AG09319 (cell line): ENCODE measurements at regions not wholly inside any gene's neighbourhood (a gene's known extent, or its start where the extent isn't known, plus 50 kb on each side); places are given as distances from the start of the nearest gene placed in this dataset.
"Not testable (repeated sequence)": the region's sequence is repeated elsewhere in the genome, so short reads cannot be mapped to it uniquely, and the experiment has no call there.

Experiments
- DNase-seq: peaks from one replicate; pipeline ENCODE4 v3.0.0-alpha.2; 2010; ENCODE audit warnings: low read depth; ENCODE audit errors: extremely low read depth
- TF ChIP-seq, protein P1 (sequence below): IDR thresholded peaks from 2 replicates; pipeline ENCODE4 v1.5.1; 2011; ENCODE audit warnings: low read depth, mild to moderate bottlenecking, inconsistent platforms, low read length, moderate library complexity

DNA sequence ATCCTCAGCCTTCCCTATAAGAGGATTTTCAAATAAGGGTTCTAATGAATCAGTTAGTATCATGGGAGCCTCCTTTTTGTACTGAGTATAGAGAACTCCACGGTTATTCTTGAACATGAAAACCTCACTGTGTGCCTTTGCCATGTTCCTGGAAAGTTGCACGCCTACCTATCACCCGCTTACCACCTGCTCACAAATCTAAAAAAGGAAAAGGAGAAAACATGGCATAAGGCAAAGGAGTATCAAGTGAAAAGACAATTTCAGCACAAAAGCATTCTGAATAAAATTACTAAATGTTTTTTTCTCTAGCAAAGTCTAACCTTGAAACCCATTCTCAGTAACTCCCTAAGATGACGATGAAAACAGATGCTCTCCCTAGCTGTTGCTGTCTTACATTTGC is 511.8 kb upstream of the API5 start:
- no peak for DNase-seq
- TF ChIP-seq, protein P1, sequence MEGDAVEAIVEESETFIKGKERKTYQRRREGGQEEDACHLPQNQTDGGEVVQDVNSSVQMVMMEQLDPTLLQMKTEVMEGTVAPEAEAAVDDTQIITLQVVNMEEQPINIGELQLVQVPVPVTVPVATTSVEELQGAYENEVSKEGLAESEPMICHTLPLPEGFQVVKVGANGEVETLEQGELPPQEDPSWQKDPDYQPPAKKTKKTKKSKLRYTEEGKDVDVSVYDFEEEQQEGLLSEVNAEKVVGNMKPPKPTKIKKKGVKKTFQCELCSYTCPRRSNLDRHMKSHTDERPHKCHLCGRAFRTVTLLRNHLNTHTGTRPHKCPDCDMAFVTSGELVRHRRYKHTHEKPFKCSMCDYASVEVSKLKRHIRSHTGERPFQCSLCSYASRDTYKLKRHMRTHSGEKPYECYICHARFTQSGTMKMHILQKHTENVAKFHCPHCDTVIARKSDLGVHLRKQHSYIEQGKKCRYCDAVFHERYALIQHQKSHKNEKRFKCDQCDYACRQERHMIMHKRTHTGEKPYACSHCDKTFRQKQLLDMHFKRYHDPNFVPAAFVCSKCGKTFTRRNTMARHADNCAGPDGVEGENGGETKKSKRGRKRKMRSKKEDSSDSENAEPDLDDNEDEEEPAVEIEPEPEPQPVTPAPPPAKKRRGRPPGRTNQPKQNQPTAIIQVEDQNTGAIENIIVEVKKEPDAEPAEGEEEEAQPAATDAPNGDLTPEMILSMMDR: no peak

DNA sequence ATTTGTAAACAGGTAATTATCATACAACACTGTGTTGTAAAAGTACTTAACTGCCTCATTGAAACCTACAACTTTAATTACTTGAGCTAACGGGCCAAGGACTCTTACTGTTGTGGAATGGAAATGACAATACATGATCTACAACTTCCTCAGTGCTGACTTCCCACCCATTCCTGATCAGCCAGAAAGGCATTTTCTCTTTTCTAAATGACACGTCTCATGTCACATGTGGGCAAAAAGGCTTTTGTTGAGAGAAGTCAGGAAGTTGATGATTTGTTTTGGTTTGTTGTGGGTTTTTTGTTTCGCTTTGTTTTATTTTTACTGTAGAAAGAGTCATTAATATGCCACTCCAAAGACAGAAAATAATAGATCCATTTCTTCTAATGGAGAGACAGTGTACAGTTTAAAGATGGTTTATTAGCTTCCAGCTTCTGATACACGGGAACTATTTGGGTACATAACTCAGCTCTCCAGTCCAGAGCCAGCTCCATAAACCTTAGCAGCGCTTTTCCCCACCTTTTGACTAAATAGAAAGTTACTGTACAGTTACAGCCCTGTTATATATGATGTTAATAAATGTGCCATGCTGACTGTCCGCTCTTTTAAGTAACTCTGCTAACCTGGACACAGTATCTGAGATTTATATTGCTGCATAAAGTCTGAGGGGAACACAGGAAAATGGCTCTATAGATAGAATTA is 509.4 kb upstream of the API5 start:
- DNase-seq: no peak
- TF ChIP-seq, protein P1: no peak

DNA sequence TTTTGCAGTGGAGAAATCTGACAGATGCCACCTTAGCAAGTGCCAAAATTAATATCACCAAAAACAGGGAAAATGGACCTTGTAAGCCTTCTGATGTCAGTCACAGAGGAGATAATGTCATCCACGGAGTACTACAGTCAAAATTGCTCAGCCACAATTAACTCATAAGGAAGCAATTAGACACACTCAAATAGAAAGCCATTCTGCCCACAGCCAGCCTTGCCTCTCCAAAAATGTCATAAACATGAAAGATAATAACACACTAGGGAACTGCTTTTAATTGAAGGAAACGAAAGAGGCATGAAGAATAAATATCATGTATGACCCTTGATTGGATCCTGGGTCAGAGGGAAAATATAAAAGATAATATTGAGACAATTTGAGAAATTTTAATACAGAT is 505.6 kb upstream of the API5 start:
- no peak for DNase-seq
- TF ChIP-seq, protein P1: no peak

DNA sequence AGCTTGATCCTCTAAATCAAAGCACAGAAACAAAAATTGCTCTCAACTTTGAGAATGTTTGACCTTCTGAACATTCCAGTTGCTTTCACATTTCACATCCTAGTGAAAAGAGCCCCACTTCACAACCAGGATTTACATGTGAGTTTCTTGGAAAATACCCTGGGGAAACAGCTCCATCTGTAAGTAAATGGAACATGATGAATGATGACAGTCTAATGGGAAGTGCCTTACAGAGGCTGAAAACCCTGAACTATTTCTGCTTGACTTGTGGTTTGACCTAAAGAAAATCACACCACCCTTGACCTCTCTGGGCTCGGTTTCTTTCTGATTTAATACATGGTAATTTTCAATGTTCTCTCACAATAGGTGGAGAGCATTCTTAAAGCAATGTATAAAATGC is 499.4 kb upstream of the API5 start:
- TF ChIP-seq, protein P1: no peak
- DNase-seq: no peak

DNA sequence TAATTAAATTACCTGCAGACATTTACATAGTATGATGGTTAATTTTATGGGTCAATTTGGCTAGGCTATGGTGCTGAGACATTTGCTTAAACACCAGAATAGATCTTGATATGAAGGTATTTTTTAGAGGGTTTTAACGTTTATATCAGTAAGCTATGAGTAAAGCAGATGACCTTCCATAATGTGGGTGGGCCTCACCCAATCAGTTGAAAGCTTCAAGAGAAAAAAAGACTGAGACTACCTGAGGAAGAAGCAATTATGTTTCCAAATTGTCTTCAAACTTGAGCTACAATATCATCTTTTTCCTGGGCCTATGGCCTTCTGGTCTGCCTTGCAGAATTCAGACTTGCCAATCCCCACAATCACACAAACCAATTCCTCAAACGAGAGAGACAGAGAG is 498.8 kb upstream of the API5 start:
- no peak for DNase-seq
- TF ChIP-seq, protein P1: no peak

DNA sequence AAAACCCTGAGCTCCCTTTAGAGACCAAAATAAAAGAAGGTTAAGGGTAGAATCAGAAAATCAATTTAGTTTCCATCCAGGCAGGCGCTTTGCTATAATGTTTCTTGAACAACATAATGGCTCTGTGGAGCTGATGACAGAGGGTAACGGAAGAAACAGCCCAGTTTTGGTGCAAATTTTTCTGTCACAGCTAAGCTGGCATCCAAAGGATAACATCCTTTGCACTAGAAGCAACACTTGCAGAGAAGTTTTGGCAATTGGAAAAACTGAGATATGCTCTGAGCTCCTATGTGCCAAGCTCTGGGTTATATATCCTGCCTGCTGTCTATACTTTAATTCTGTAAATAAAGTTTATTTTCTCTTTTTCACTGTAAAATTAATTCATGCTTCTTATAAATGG is 495.3 kb upstream of the API5 start:
- no peak for DNase-seq
- TF ChIP-seq, protein P1: no peak

DNA sequence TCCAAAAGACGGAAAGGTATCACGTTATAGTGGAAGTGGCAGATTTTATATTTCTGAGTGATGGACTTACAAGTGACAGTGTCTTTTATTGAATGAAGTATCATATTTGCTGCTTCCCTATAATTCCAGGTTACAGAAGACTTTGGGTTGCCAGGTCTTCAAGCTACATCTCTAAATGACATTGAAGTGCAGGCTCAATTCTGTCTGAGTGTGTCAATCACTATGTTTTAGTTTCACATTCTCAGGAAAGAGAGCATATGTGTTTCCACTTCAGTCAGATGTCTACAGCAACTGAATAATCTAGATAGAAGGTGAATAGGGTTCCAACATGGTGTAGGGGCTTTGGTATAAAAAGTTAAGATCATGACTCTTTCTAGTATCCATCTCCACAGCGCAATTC is 492.7 kb upstream of the API5 start:
- TF ChIP-seq, protein P1: no peak
- DNase-seq: no peak

DNA sequence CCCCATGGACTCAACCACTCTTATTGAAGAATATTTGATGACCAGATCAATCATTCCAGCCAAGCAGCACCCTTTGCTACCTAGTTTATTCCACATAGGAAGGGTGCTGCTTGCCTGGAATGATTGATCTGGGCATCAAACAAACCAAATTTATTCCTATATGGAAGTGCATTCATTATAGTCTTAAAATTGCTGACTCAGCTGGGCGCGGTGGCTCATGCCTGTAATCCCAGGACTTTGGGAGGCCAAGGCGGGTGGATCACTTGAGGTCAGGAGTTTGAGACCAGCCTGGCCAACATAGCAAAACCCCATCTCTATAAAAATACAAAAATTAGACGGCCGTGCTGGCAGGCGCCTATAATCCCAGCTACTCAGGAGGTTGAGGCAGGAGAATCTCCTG is 489.6 kb upstream of the API5 start:
- not testable (repeated sequence) for DNase-seq
